ENCODE measurements at regions not wholly inside any gene's neighbourhood (a gene's known extent, or its start where the extent isn't known, plus 50 kb on each side); places are given as distances from the start of the nearest gene placed in this dataset.

- H3K36me3 ChIP-seq (ENCODE audit: control insufficient read depth in 2 of 2, extremely low read depth in 1 of 2, insufficient read depth in 2 of 2, low read length in 2 of 2), result no peaks in the 10 kb centered on the region
- dilution Hi-C loops (cut with MboI; ENCODE audit: extremely low pct_ligation_motif_present, low sequenced_read_pairs), result no loop called here
- H2AFZ ChIP-seq (ENCODE audit: low read depth, low read length), result no peak overlapping the region
- H3K4me3 ChIP-seq (replicated peaks in 1 of 3; ENCODE audit: insufficient read depth in 1 of 3, low read depth in 1 of 3, low read length in 3 of 3), result no peak overlapping the region
- BruUV-seq (replicated peaks), result no TSS peak
- H3K27me3 ChIP-seq (ENCODE audit: control insufficient read depth in 2 of 2, insufficient read depth in 2 of 2, low read length in 2 of 2), result no peaks in the 10 kb centered on the region
- FAIRE-seq (no peak), DNase-seq (ENCODE audit: low read depth, low spot score) (no peak)
- ChIA-PET CTCF (no interaction called here), POLR2A (no interaction called here)
- H3K4me1 ChIP-seq (ENCODE audit: control insufficient read depth, extremely low read depth, insufficient read depth, low read length), result no peaks in the 10 kb centered on the region
- H3K9me3 ChIP-seq (replicated peaks; ENCODE audit: control insufficient read depth, insufficient read depth, low read length), result peaks cover 7% of the 10 kb centered on the region
- no peak for TF ChIP-seq EZH2 (IDR thresholded peaks at IDR 0.05; ENCODE audit: borderline replicate concordance, low read depth, low read length, severe bottlenecking)
- TF ChIP-seq POLR2A (IDR thresholded peaks at IDR 0.05; ENCODE audit: low read depth, low read length), result no peak
- no peak for TF ChIP-seq POLR2AphosphoS5 (IDR thresholded peaks at IDR 0.05; ENCODE audit: insufficient read depth, low read depth, low read length)
- no peak for TF ChIP-seq GATA2 (IDR thresholded peaks at IDR 0.05; ENCODE audit: insufficient read depth, insufficient read length, low read depth, low read length)
- no peak for TF ChIP-seq JUN (IDR thresholded peaks at IDR 0.05; ENCODE audit: borderline replicate concordance, insufficient read depth, insufficient read length, low read depth)
- TF ChIP-seq MAX (IDR thresholded peaks at IDR 0.05; ENCODE audit: insufficient read depth, insufficient read length), result no peak
- TF ChIP-seq CTCF (IDR thresholded peaks at IDR 0.05; ENCODE audit: extremely low read depth in 1 of 2, insufficient read depth in 1 of 2, low read depth in 1 of 2, low read length in 2 of 2), result no peak
- TF ChIP-seq MYC (IDR thresholded peaks at IDR 0.05; ENCODE audit: low read depth, low read length), result no peak
- no peak for TF ChIP-seq FOS (IDR thresholded peaks at IDR 0.05; ENCODE audit: borderline replicate concordance, insufficient read depth, low read length)
- no peak overlapping the region for H3K9ac ChIP-seq (replicated peaks; ENCODE audit: extremely low read depth, insufficient read depth, low read length)
- H3K27ac ChIP-seq (ENCODE audit: insufficient read depth, low read depth, low read length), result no peak overlapping the region
- no peaks in the 10 kb centered on the region for H3K79me2 ChIP-seq (ENCODE audit: control insufficient read depth, insufficient read depth, low read length)
- no peak overlapping the region for H3K4me2 ChIP-seq (ENCODE audit: insufficient read depth, low read length)
- intact Hi-C loops (cut with micrococcal nuclease), result no loop called here
- no peaks in the 10 kb centered on the region for H3K9me1 ChIP-seq (replicated peaks; ENCODE audit: control insufficient read depth, extremely low read depth, insufficient read depth, low read length)
- H4K20me1 ChIP-seq (replicated peaks; ENCODE audit: control insufficient read depth, extremely low read depth, insufficient read depth, low read length), result no peaks in the 10 kb centered on the region
These were observed 383.2 kb downstream of the UQCRFS1 start for GRCh38 chr19:28829762-28830161.

Measured in endothelial cell of umbilical vein (primary cell).